Activated CD8-positive, alpha-beta T cell treated with anti-CD3 and anti-CD28 coated beads for 36 hours (primary cell): ENCODE measurements at regions not wholly inside any gene's neighbourhood (a gene's known extent, or its start where the extent isn't known, plus 50 kb on each side); places are given as distances from the start of the nearest gene placed in this dataset.

Experiments
- ATAC-seq: fragments of 200-7000 bp; cut with Tn5 transposase; one replicate; pipeline ENCODE4 v1.10.0; 2021; ENCODE audit warnings: mild to moderate bottlenecking, moderate library complexity
- CTCF ChIA-PET: fragments of 350-600 bp; sonication (Branson Sonifier 250); formaldehyde crosslinking; loops from one replicate; lab custom pipeline; 2021; ENCODE audit warnings: antibody characterized with exemption; lab: Charles Lee
- POLR2A ChIA-PET: fragments of 350-600 bp; sonication (Branson Sonifier 250); formaldehyde crosslinking; loops from one replicate; lab custom pipeline; 2021; ENCODE audit warnings: antibody characterized with exemption; lab: Charles Lee
- DNase-seq: peaks from one replicate; pipeline ENCODE4 v3.0.0-alpha.2; 2020
- H3K27ac Mint-ChIP-seq: one replicate; pipeline ENCODE4 v1.8.0; 2021; ENCODE audit warnings: mild to moderate bottlenecking, mixed read lengths
- H3K27me3 Mint-ChIP-seq: one replicate; pipeline ENCODE4 v1.8.0; 2021; ENCODE audit warnings: mixed read lengths
- H3K36me3 Mint-ChIP-seq: one replicate; pipeline ENCODE4 v1.8.0; 2021; ENCODE audit warnings: low read depth, mixed read lengths
- H3K4me1 Mint-ChIP-seq: one replicate; pipeline ENCODE4 v1.8.0; 2021; ENCODE audit warnings: low read depth, mixed read lengths
- H3K4me3 Mint-ChIP-seq: one replicate; pipeline ENCODE4 v1.8.0; 2021; ENCODE audit warnings: mild to moderate bottlenecking, moderate library complexity, mixed read lengths
- H3K9me3 Mint-ChIP-seq: one replicate; pipeline ENCODE4 v1.8.0; 2021; ENCODE audit warnings: mixed read lengths
- intact Hi-C: fragments of 100-400 bp; cut with micrococcal nuclease; formaldehyde crosslinking; loops from one replicate; pipeline ENCODE4 v1.10.0; 2022
- TF ChIP-seq, protein P1 (sequence below): fragments of 200-600 bp; IDR thresholded peaks from one replicate; pipeline ENCODE4 v1.8.0; 2022; ENCODE audit warnings: antibody characterized with exemption, mild to moderate bottlenecking

DNA sequence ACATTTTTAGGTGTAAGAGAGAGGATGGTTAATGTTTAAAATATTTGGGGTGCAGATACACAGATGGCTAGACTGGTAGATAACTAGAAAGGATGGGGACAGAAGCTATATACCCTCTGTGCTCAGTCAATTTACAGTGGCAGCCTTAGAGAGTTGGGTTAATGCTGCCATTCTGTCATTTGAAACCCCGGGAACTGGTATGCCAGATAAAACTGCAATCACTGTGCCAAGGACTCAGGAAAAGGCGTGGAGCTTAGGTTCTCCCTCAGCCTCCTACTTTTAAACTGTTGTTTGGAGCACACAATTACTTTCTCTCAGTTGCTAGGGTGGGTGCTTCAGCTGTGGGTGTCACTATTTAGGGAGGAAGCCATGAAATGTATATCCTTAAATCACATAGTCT, 90.0 kb upstream of the HNRNPU start:
- Mint-ChIP-seq H3K4me3 (no peak overlapping the region), H3K9me3 (no peaks in the 10 kb centered on the region), H3K4me1 (no peaks in the 10 kb centered on the region), H3K36me3 (no peaks in the 10 kb centered on the region), H3K27ac (no peak overlapping the region), H3K27me3 (peaks cover 2% of the 10 kb centered on the region)
- ATAC-seq (no peak), DNase-seq (no peak)
- intact Hi-C loops: no loop called here
- CTCF ChIA-PET: interaction anchor here (1.4 kb wide), 1 partner anchor 153 kb away, joined by 4 read pairs; no protein-coding TSS in a partner anchor
- POLR2A ChIA-PET: no interaction called here
- TF ChIP-seq, protein P1, sequence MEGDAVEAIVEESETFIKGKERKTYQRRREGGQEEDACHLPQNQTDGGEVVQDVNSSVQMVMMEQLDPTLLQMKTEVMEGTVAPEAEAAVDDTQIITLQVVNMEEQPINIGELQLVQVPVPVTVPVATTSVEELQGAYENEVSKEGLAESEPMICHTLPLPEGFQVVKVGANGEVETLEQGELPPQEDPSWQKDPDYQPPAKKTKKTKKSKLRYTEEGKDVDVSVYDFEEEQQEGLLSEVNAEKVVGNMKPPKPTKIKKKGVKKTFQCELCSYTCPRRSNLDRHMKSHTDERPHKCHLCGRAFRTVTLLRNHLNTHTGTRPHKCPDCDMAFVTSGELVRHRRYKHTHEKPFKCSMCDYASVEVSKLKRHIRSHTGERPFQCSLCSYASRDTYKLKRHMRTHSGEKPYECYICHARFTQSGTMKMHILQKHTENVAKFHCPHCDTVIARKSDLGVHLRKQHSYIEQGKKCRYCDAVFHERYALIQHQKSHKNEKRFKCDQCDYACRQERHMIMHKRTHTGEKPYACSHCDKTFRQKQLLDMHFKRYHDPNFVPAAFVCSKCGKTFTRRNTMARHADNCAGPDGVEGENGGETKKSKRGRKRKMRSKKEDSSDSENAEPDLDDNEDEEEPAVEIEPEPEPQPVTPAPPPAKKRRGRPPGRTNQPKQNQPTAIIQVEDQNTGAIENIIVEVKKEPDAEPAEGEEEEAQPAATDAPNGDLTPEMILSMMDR: no peak

DNA sequence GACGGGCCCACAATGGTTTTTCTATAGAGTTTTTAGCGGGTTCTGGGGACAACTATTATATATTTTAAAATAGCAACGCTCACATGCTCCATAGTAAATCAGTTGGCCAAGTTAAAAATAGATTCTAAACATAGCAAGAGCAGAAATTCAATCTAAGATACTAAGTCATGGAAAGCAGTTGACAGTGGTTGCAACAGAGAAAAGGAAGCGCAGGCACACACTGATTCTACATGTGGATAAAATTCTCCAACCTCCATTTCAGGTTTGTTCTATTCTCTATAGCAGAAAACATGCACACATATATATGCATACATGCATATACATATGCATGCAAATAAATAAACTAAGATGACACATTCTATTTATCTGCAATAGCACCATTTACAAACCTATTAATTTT, 89.6 kb upstream of the HNRNPU start:
- H3K27ac Mint-ChIP-seq: no peak overlapping the region
- TF ChIP-seq, protein P1: no peak

DNA sequence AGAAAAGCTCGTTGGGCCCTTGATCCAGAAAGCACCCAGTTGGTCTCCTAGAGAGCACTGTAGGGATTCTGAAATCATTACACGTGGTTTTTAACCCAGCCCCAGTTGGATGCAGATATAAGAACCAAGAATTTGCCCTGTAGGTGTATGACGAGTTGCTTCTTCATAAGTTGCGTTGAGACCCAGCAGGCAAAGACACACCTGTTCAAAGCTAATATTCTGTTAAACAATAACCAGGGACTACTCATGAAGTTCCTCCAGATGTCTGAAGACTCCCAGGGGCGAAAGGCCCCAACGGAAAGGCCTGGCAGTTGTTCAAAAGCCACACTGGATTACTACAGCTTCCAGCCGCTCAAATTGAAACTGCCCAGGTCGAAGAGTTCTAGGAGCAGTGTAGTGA, 88.6 kb upstream of the HNRNPU start:
- DNase-seq (no peak), ATAC-seq (no peak)
- TF ChIP-seq, protein P1: no peak
- Mint-ChIP-seq H3K4me1 (no peaks in the 10 kb centered on the region), H3K9me3 (no peaks in the 10 kb centered on the region), H3K27me3 (peaks cover 2% of the 10 kb centered on the region), H3K36me3 (no peaks in the 10 kb centered on the region), H3K27ac (no peak overlapping the region), H3K4me3 (no peak overlapping the region)
- POLR2A ChIA-PET: no interaction called here
- intact Hi-C loops: no loop called here
- CTCF ChIA-PET: no interaction called here

More for the DNA sequence above, 89.6 kb upstream of the HNRNPU start:
- ATAC-seq: no peak
- DNase-seq: no peak
- Mint-ChIP-seq H3K36me3 (no peaks in the 10 kb centered on the region), H3K4me3 (no peak overlapping the region), H3K27me3 (peaks cover 2% of the 10 kb centered on the region), H3K9me3 (no peaks in the 10 kb centered on the region), H3K4me1 (no peaks in the 10 kb centered on the region)
- CTCF ChIA-PET: interaction anchor here (1.4 kb wide), 1 partner anchor 152 kb away, joined by 4 read pairs; no protein-coding TSS in a partner anchor
- intact Hi-C loops: no loop called here
- POLR2A ChIA-PET: no interaction called here

DNA sequence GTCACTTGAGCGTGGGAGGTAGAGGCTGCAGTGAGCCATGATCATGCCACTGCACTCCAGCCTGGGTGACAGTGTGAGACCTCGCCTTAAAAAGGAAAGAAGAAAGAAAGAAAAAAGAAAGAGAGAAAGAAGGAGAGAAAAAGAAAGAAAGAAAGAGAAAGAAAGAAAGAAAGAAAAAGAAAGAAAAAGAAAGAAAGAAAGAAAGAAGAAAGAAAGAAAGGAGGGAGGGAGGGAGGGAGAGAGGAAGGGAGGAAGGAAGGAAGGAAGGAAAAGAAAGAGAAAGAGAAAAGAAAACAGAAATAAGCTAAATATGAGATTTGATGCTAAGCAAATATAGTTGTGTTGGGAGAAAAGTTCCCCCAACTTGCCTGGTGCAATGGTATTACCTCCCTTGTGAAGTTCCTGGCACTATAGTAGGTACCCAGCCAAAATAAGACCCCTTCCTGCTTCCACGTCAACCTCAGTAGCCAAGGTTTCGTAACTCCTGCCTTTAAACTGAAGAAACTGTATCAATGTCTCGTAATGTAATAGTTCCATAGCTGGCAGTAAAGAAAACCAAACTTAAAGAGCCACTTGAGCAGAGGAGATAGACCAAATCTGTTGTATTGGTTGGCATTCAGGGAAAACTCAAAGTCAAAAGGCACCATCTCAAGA, 88.1 kb upstream of the HNRNPU start:
- POLR2A ChIA-PET: no interaction called here
- no peaks in the 10 kb centered on the region for H3K27me3 Mint-ChIP-seq
- DNase-seq (no peak), ATAC-seq (no peak)
- intact Hi-C loops: no loop called here
- no peaks in the 10 kb centered on the region for H3K4me1 Mint-ChIP-seq
- no peak overlapping the region for H3K4me3 Mint-ChIP-seq
- no peaks in the 10 kb centered on the region for H3K9me3 Mint-ChIP-seq
- CTCF ChIA-PET: no interaction called here
- H3K27ac Mint-ChIP-seq: no peak overlapping the region
- TF ChIP-seq, protein P1: no peak
- H3K36me3 Mint-ChIP-seq: no peaks in the 10 kb centered on the region

DNA sequence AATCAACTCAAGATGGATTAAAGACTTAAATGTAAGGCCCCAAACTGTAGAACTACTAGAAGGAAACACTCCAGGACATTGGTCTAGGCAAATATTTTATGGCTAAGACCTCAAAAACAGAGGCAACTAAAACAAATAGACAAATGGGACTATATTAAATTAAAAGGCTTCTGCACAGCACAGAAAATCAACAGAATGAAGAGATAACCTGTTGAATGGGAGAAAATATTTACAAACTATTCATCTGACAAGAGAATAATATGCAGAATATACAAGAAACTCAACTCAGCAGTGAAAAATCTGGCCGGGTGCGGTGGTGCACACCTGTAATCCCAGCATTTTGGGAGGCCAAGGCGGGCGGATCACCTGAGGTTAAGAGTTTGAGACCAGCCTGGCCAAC, 84.1 kb upstream of the HNRNPU start:
- Mint-ChIP-seq H3K4me1 (no peaks in the 10 kb centered on the region), H3K36me3 (no peaks in the 10 kb centered on the region), H3K27me3 (no peaks in the 10 kb centered on the region), H3K9me3 (no peaks in the 10 kb centered on the region), H3K4me3 (no peak overlapping the region), H3K27ac (no peak overlapping the region)
- ATAC-seq (no peak), DNase-seq (no peak)
- POLR2A ChIA-PET: no interaction called here
- CTCF ChIA-PET: no interaction called here
- TF ChIP-seq, protein P1: no peak
- intact Hi-C loops: no loop called here
